CD14-positive monocyte (primary cell): ENCODE measurements at regions not wholly inside any gene's neighbourhood (a gene's known extent, or its start where the extent isn't known, plus 50 kb on each side); places are given as distances from the start of the nearest gene placed in this dataset.

Experiments
- DNase-seq, 3 donors: peaks; one replicate each; pipeline ENCODE4 v3.0.0-alpha.2; 2011 to 2022
- H2AFZ ChIP-seq: 2 replicates; pipeline ENCODE4 v1.6.0; 2012; ENCODE audit warnings: mild to moderate bottlenecking, low read depth, low read length, inconsistent platforms; ENCODE audit not compliant: insufficient read depth, poor library complexity, severe bottlenecking
- H3K27ac ChIP-seq, 2 donors: 1 replicate in 1 of 2; 2 replicates in 1 of 2; pipeline ENCODE4 v1.5.1; 2012 to 2013; ENCODE audit warnings: low read length in 2 of 2, control low read depth in 1 of 2, inconsistent platforms in 1 of 2, low read depth in 1 of 2, mild to moderate bottlenecking in 1 of 2
- H3K27me3 ChIP-seq, 2 donors: one replicate each; pipeline versions ENCODE4 v1.6.0 to v1.6.1; 2011 to 2013; ENCODE audit warnings: low read length in 2 of 2; ENCODE audit not compliant: control insufficient read depth in 2 of 2, insufficient read depth in 2 of 2
- H3K36me3 ChIP-seq, 2 donors: replicated peaks in 1 of 2; 1 replicate in 1 of 2; 2 replicates in 1 of 2; pipeline versions ENCODE4 v1.5.1 to v1.6.1; 2012 to 2013; ENCODE audit warnings: low read length in 2 of 2, control low read depth in 1 of 2, inconsistent platforms in 1 of 2, mild to moderate bottlenecking in 1 of 2; ENCODE audit not compliant: insufficient read depth in 2 of 2, control insufficient read depth in 1 of 2
- H3K4me1 ChIP-seq, 2 donors: 1 replicate in 1 of 2; 2 replicates in 1 of 2; pipeline versions ENCODE4 v1.5.1 to v1.6.1; 2012 to 2013; ENCODE audit warnings: low read length in 2 of 2, control low read depth in 1 of 2, inconsistent platforms in 1 of 2, mild to moderate bottlenecking in 1 of 2, moderate library complexity in 1 of 2; ENCODE audit not compliant: insufficient read depth in 2 of 2, control insufficient read depth in 1 of 2
- H3K4me2 ChIP-seq: replicated peaks from 2 replicates; pipeline ENCODE3; 2012; ENCODE audit warnings: low read length, moderate library complexity, mild to moderate bottlenecking; ENCODE audit not compliant: poor library complexity, severe bottlenecking; ENCODE audit errors: extremely low read depth
- H3K4me3 ChIP-seq, 3 experiments: fragments of 200-600 bp in 1 of 3; sonication (generic) in 1 of 3; replicated peaks in 1 of 3; 1 replicate in 2 of 3; 2 replicates in 1 of 3; pipeline ENCODE4 v1.5.1; 2011 to 2013; ENCODE audit warnings: low read length in 3 of 3, mild to moderate bottlenecking in 3 of 3, control low read depth in 2 of 3, low read depth in 2 of 3, inconsistent platforms in 1 of 3, moderate library complexity in 1 of 3
- H3K79me2 ChIP-seq: 2 replicates; pipeline ENCODE4 v1.6.0; 2012; ENCODE audit warnings: mild to moderate bottlenecking, control low read depth, inconsistent platforms, low read length, moderate library complexity; ENCODE audit not compliant: insufficient read depth
- H3K9ac ChIP-seq: 2 replicates; pipeline ENCODE4 v1.6.0; 2017; ENCODE audit warnings: low read length, mild to moderate bottlenecking; ENCODE audit not compliant: insufficient read depth, poor library complexity, severe bottlenecking
- H3K9me3 ChIP-seq, 2 donors: replicated peaks in 1 of 2; 1 replicate in 1 of 2; 2 replicates in 1 of 2; pipeline versions ENCODE4 v1.5.1 to v1.6.1; 2012 to 2013; ENCODE audit warnings: low read length in 2 of 2, control low read depth in 1 of 2; ENCODE audit not compliant: control insufficient read depth in 1 of 2, insufficient read depth in 1 of 2
- H4K20me1 ChIP-seq: 2 replicates; pipeline ENCODE4 v1.6.0; 2012; ENCODE audit warnings: mild to moderate bottlenecking, low read length, control low read depth, moderate library complexity; ENCODE audit not compliant: insufficient read depth
- H3K27ac Mint-ChIP-seq, 7 donors: one replicate each; pipeline ENCODE4 v1.8.0; 2020; ENCODE audit warnings: mild to moderate bottlenecking in 7 of 7, mixed read lengths in 7 of 7, moderate library complexity in 6 of 7, inconsistent platforms in 2 of 7
- H3K27me3 Mint-ChIP-seq, 3 donors: one replicate each; pipeline ENCODE4 v1.8.0; 2021 to 2022; ENCODE audit warnings: low read depth in 3 of 3, mild to moderate bottlenecking in 3 of 3, mixed read lengths in 3 of 3, moderate library complexity in 3 of 3, inconsistent platforms in 1 of 3
- H3K36me3 Mint-ChIP-seq, 2 donors: one replicate each; pipeline ENCODE4 v1.8.0; 2020; ENCODE audit warnings: mixed read lengths in 2 of 2, inconsistent platforms in 1 of 2, mild to moderate bottlenecking in 1 of 2
- H3K4me1 Mint-ChIP-seq: one replicate; pipeline ENCODE4 v1.8.0; 2020; ENCODE audit warnings: mild to moderate bottlenecking, mixed read lengths
- H3K4me3 Mint-ChIP-seq, 2 donors: one replicate each; pipeline ENCODE4 v1.8.0; 2020; ENCODE audit warnings: mild to moderate bottlenecking in 2 of 2, mixed read lengths in 2 of 2, moderate library complexity in 1 of 2
- H3K9me3 Mint-ChIP-seq, 7 donors: one replicate each; pipeline ENCODE4 v1.8.0; 2020 to 2022; ENCODE audit warnings: mixed read lengths in 7 of 7, mild to moderate bottlenecking in 6 of 7, moderate library complexity in 6 of 7, inconsistent platforms in 2 of 7
- CTCF ChIP-seq: fragments of 200-600 bp; IDR thresholded peaks from one replicate; pipeline ENCODE4 v1.8.0; 2022; ENCODE audit warnings: antibody characterized with exemption, mild to moderate bottlenecking
- WGBS: methylation state at CpG from one replicate; pipeline ENCODE4 v1.1.5; 2013; ENCODE audit warnings: missing lambda C conversion rate; ENCODE audit not compliant: insufficient coverage; 5-methylcytosine and 5-hydroxymethylcytosine counted together
- intact Hi-C, 2 donors: fragments of 100-400 bp; cut with micrococcal nuclease; formaldehyde crosslinking; loops; one replicate each; pipeline versions ENCODE4 v1.15.0 to v1.15.1; 2023

GRCh38 chr3:118168175-118168574, 866.5 kb downstream of the IGSF11 start:
- Mint-ChIP-seq H3K4me3 (no peak overlapping the region), H3K9me3 (peaks cover 10 to 22% (median 15%) of the 10 kb centered on the region in 7 donors), H3K36me3 (no peaks in the 10 kb centered on the region), H3K27me3 (no peaks in the 10 kb centered on the region), H3K27ac (no peak overlapping the region), H3K4me1 (no peaks in the 10 kb centered on the region)
- intact Hi-C loops = no loop called here
- Histone ChIP-seq H3K4me1 (no peaks in the 10 kb centered on the region), H2AFZ (no peak overlapping the region), H3K36me3 (no peaks in the 10 kb centered on the region), H3K9me3 (peaks cover 30 to 32% of the 10 kb centered on the region in 2 donors), H3K27me3 (no peaks in the 10 kb centered on the region), H3K27ac (no peak overlapping the region), H3K4me2 (no peak overlapping the region), H4K20me1 (no peaks in the 10 kb centered on the region), H3K9ac (no peak overlapping the region), H3K4me3 (no peak overlapping the region), H3K79me2 (no peaks in the 10 kb centered on the region)
- no CpG with 5 or more reads among the region's 4 CpGs for WGBS
- no peak for DNase-seq
- no peak for TF ChIP-seq CTCF

GRCh38 chr3:118171236-118171852, 863.3 kb downstream of the IGSF11 start:
- H2AFZ ChIP-seq = no peak overlapping the region
- no peaks in the 10 kb centered on the region for H3K36me3 ChIP-seq
- no peak for TF ChIP-seq CTCF
- no peaks in the 10 kb centered on the region for H3K27me3 ChIP-seq
- Mint-ChIP-seq H3K4me3 (no peak overlapping the region), H3K27me3 (peaks cover 0 to 2% (median 0%) of the 10 kb centered on the region in 3 donors), H3K4me1 (no peaks in the 10 kb centered on the region), H3K36me3 (no peaks in the 10 kb centered on the region), H3K27ac (no peak overlapping the region), H3K9me3 (peaks cover 10 to 28% (median 18%) of the 10 kb centered on the region in 7 donors)
- H3K27ac ChIP-seq = no peak overlapping the region
- DNase-seq = no peak
- intact Hi-C loops = no loop called here
- no peak overlapping the region for H3K9ac ChIP-seq
- WGBS = 97% methylated on average over 29 of the region's 35 CpGs
- no peaks in the 10 kb centered on the region for H3K79me2 ChIP-seq
- H3K4me3 ChIP-seq = no peak overlapping the region
- peaks cover 32 to 39% of the 10 kb centered on the region in 2 donors for H3K9me3 ChIP-seq
- no peaks in the 10 kb centered on the region for H3K4me1 ChIP-seq
- no peaks in the 10 kb centered on the region for H4K20me1 ChIP-seq
- H3K4me2 ChIP-seq = no peak overlapping the region
